SK-N-SH treated with all-trans-retinoic acid at 6 μM for 48 hours (cell line): ENCODE measurements at regions not wholly inside any gene's neighbourhood (a gene's known extent, or its start where the extent isn't known, plus 50 kb on each side); places are given as distances from the start of the nearest gene placed in this dataset.

Experiments used
- ATAC-seq: fragments of 200-7000 bp; cut with Tn5 transposase; 3 replicates; pipeline ENCODE4 v1.9.1; 2020; ENCODE audit warnings: mild to moderate bottlenecking, moderate library complexity
- BACH2 ChIP-seq: fragments of 250-450 bp; sonication (Bioruptor Pico); IDR thresholded peaks from 2 replicates; pipeline ENCODE4 v1.9.0; 2021; ENCODE audit warnings: mild to moderate bottlenecking, borderline replicate concordance
- CSDC2 ChIP-seq: fragments of 250-450 bp; sonication (Bioruptor Pico); IDR thresholded peaks from 2 replicates; pipeline ENCODE4 v1.5.0; 2020; ENCODE audit warnings: mild to moderate bottlenecking, moderate library complexity
- CSRNP3 ChIP-seq: fragments of 250-450 bp; sonication (Bioruptor Pico); IDR thresholded peaks from 2 replicates; pipeline ENCODE4 v1.5.1; 2021; ENCODE audit warnings: mild to moderate bottlenecking, moderate library complexity
- ESRRG ChIP-seq: fragments of 250-450 bp; sonication (Bioruptor Pico); IDR thresholded peaks from 2 replicates; pipeline ENCODE4 v1.6.1; 2021; ENCODE audit warnings: mild to moderate bottlenecking
- ISL1 ChIP-seq: fragments of 250-450 bp; sonication (Bioruptor Pico); IDR thresholded peaks from 2 replicates; pipeline ENCODE4 v2.1.2; 2022; ENCODE audit warnings: mild to moderate bottlenecking, moderate library complexity
- PATZ1 ChIP-seq: fragments of 250-450 bp; sonication (Bioruptor Pico); IDR thresholded peaks from 2 replicates; pipeline ENCODE4 v1.8.0; 2020; ENCODE audit warnings: mild to moderate bottlenecking, moderate library complexity, borderline replicate concordance
- POU6F1 ChIP-seq: fragments of 250-450 bp; sonication (Bioruptor Pico); IDR thresholded peaks from 2 replicates; pipeline ENCODE4 v1.8.0; 2021; ENCODE audit warnings: low read depth, mild to moderate bottlenecking, moderate library complexity, borderline replicate concordance
- RARB ChIP-seq: fragments of 250-450 bp; sonication (Bioruptor Pico); IDR thresholded peaks from 2 replicates; pipeline ENCODE4 v1.8.0; 2021; ENCODE audit warnings: mild to moderate bottlenecking, moderate library complexity
- SNAI2 ChIP-seq: fragments of 250-450 bp; sonication (Bioruptor Pico); IDR thresholded peaks from 2 replicates; pipeline ENCODE4 v1.5.0; 2020; ENCODE audit warnings: mild to moderate bottlenecking, moderate library complexity
- TCF4 ChIP-seq: fragments of 250-450 bp; sonication (Bioruptor Pico); IDR thresholded peaks from 2 replicates; pipeline ENCODE4 v1.8.0; 2021; ENCODE audit warnings: mild to moderate bottlenecking, moderate library complexity, borderline replicate concordance
- TSHZ2 ChIP-seq: fragments of 250-450 bp; sonication (Bioruptor Pico); IDR thresholded peaks from 2 replicates; pipeline ENCODE4 v1.5.0; 2020; ENCODE audit warnings: mild to moderate bottlenecking, moderate library complexity
- ZC3H10 ChIP-seq: fragments of 250-450 bp; sonication (Bioruptor Pico); IDR thresholded peaks from 2 replicates; pipeline ENCODE4 v1.5.1; 2021; ENCODE audit warnings: mild to moderate bottlenecking, moderate library complexity
- ZFP3 ChIP-seq: fragments of 250-450 bp; sonication (Bioruptor Pico); IDR thresholded peaks from 2 replicates; pipeline ENCODE4 v1.5.0; 2020; ENCODE audit warnings: mild to moderate bottlenecking, moderate library complexity
- ZFP30 ChIP-seq: fragments of 450-650 bp; formaldehyde crosslinking; IDR thresholded peaks from 2 replicates; pipeline ENCODE4 v1.5.0; 2022; ENCODE audit warnings: mild to moderate bottlenecking, moderate library complexity
- ZNF565 ChIP-seq: fragments of 450-650 bp; formaldehyde crosslinking; conservative IDR thresholded peaks from 2 replicates; pipeline ENCODE4 v1.5.0; 2020; ENCODE audit warnings: low read depth, mild to moderate bottlenecking, moderate library complexity
- ZNF70 ChIP-seq: fragments of 450-650 bp; formaldehyde crosslinking; IDR thresholded peaks from 2 replicates; pipeline ENCODE4 v1.5.0; 2020; ENCODE audit warnings: mild to moderate bottlenecking, moderate library complexity
- ZNF8 ChIP-seq: fragments of 450-650 bp; formaldehyde crosslinking; IDR thresholded peaks from 2 replicates; pipeline ENCODE4 v1.5.0; 2020; ENCODE audit warnings: mild to moderate bottlenecking, moderate library complexity

GRCh38 chr6:91171754-91172462, 585.0 kb upstream of the MAP3K7 start (continued):
- TF ChIP-seq TSHZ2 (CRISPR knock-in tag) (no peak), BACH2 (CRISPR knock-in tag) (no peak), ZFP30 (CRISPR knock-in tag) (no peak), ZNF565 (CRISPR knock-in tag) (no peak), ZFP3 (no peak), CSDC2 (CRISPR knock-in tag) (no peak), ESRRG (CRISPR knock-in tag) (no peak), ZC3H10 (CRISPR knock-in tag) (no peak)

GRCh38 chr6:91167846-91168245, 581.0 kb upstream of the MAP3K7 start:
- ATAC-seq = peak; percentile 49; the same call in 1 of the 3 replicates
- TF ChIP-seq ESRRG (CRISPR knock-in tag) = no peak
- no peak for TF ChIP-seq CSRNP3 (CRISPR knock-in tag)
- no peak for TF ChIP-seq PATZ1 (CRISPR knock-in tag)
- no peak for TF ChIP-seq ZFP3
- no peak for TF ChIP-seq TSHZ2 (CRISPR knock-in tag)
- no peak for TF ChIP-seq TCF4 (CRISPR knock-in tag)
- TF ChIP-seq RARB (CRISPR knock-in tag) = no peak
- no peak for TF ChIP-seq ZC3H10 (CRISPR knock-in tag)
- TF ChIP-seq ISL1 (CRISPR knock-in tag) = no peak
- no peak for TF ChIP-seq POU6F1 (CRISPR knock-in tag)
- TF ChIP-seq ZNF8 = no peak
- TF ChIP-seq ZNF70 (CRISPR knock-in tag) = no peak
- no peak for TF ChIP-seq BACH2 (CRISPR knock-in tag)
- no peak for TF ChIP-seq ZNF565 (CRISPR knock-in tag)
- TF ChIP-seq, all 23 proteins: peak for 0

GRCh38 chr6:91166271-91167046, 579.6 kb upstream of the MAP3K7 start:
- ATAC-seq = no peak
- TF ChIP-seq ESRRG (CRISPR knock-in tag) (no peak), PATZ1 (CRISPR knock-in tag) (no peak), TCF4 (CRISPR knock-in tag) (no peak), ZNF8 (no peak), SNAI2 (no peak), CSRNP3 (CRISPR knock-in tag) (no peak), POU6F1 (CRISPR knock-in tag) (no peak), BACH2 (CRISPR knock-in tag) (no peak), ISL1 (CRISPR knock-in tag) (no peak)
